Activated CD4-positive, alpha-beta T cell treated with anti-CD3 and anti-CD28 coated beads for 48 hours (primary cell): ENCODE measurements at regions not wholly inside any gene's neighbourhood (a gene's known extent, or its start where the extent isn't known, plus 50 kb on each side); places are given as distances from the start of the nearest gene placed in this dataset.

Source experiments
- DNase-seq: peaks from one replicate; pipeline ENCODE4 v3.0.0-alpha.2; 2020

DNA sequence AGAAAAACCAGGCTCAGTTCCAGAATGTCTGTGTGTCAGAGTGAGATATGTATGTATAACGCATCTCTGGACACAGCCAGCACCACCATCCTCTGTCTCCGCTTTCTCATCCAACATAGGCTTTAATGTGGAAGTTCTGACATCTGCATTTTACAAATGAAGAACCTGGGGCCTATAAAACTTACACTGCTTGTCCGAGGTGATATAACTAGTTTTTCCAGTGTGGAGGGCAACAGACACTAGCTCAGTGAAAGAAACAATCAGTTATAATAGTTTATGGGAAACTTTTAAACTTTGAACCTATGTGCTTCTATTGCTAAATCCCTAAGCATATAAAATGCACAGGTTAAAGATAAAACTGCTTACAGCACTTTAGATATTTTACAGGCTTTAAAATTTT is 208.7 kb downstream of the CRPPA start:
- DNase-seq, result no peak

DNA sequence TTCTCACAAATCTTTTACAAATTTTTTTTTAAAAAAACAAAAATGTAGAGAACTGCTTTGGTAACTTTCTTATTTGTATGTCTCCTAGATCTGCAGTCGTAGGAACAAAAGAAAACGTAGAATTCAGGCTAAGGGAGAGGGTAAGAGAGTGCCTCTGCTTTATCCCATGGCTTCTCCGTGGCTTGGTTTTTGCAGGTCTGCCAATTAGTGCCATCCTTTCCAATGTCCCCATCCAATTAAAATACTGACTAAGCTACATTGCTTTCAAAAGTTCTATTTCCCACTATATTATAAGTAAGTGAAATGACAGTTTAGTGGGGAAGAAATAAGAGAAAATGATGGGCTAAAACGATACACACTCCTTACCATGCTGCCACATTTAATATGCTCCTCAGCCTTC is 209.3 kb downstream of the CRPPA start:
- no peak for DNase-seq

DNA sequence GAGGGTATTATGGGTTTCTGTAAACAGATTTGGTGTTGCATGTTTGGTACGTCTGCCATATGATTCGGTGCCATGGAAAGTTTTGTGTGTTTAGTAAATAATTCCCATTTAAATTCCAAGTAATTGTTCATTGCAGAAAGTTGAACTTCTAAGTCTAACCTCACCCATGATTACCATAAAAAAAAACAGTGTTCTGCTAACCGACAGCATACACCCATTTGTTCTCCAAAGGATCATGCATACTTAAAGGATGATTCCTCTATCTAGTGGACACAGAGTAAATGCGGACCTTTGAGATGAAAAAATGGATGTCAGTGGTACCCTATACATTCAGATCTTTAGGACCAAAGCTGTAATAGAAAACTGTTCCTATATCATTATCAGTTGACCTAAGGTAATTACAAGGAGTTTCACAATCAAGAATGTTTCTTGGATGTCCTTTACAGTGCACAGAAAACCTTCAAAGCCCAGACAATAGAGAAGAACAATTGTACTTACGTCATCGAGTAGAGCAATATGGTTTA is 209.9 kb downstream of the CRPPA start:
- no peak for DNase-seq

DNA sequence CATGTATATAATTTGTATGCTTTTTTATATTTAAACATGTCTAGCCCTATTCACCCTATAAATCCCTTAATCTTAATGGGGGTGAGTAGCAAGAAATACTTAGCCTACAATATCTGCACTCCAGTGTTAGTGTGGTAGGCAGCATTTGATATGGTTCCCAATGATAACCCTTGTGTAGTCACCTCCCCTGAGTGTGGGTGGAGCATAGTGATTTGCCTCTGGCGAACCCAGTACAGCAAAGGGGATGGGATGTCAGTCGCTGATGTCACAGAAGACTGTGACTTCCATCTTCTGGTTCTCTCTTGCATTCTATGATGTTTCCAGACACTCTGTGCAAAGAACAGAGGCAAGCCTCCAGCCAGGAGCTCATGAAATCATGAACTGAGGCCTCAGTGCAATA is 211.2 kb downstream of the CRPPA start:
- no peak for DNase-seq

DNA sequence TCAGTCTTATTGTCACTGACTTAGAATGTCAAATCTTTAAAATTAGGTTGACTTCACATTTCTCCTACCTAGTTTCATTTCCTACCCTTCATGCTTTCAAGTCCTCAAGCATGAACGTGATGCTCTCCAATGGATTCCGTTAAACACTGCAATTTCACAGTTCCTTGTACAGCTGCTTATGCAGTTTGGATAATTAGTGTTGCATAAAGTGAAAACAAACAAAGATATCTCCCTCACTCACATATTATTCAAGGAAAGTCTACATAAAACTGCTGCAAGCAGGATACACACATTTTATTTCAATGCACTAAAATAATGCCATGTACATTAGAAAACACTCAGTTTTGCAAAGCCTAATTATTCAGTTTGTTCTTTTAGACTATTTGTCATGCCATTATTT is 214.0 kb downstream of the CRPPA start:
- no peak for DNase-seq

DNA sequence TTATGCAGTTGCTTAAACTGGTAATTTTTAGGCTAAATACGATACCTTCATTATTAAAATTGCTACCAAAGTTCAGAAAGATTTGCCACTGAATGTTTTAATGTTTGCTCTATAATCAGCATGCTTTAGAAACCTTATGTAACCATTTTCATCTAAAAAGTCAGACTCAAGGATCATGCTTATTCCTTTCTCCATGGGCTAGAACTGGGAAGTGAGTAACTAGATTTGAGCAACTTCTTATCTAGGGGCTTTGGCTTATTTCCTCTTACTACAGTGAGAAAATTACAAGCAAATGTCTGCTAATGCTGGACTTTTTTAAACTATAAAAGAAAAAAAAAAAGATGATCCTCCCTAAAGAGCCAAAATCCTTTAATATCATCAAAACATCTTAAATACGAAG is 215.9 kb downstream of the CRPPA start:
- no peak for DNase-seq

DNA sequence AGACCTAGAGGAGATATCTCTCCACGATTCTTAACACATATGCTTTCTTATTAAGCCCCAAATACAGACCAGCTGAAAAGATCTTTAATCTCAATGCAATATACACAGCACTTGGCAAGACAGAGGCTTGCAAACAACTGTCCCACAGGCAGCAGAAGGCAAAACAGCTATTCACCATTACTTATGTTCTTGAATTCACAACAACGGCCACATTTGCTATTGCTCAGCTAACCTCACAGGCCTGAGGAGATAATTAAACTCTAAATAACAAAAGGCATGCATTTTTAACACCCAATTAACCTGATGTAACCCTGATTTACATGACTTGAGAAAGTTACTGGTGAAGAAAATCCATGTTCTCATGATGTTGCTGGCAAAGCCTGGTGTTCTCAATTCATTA is 216.4 kb downstream of the CRPPA start:
- no peak for DNase-seq

DNA sequence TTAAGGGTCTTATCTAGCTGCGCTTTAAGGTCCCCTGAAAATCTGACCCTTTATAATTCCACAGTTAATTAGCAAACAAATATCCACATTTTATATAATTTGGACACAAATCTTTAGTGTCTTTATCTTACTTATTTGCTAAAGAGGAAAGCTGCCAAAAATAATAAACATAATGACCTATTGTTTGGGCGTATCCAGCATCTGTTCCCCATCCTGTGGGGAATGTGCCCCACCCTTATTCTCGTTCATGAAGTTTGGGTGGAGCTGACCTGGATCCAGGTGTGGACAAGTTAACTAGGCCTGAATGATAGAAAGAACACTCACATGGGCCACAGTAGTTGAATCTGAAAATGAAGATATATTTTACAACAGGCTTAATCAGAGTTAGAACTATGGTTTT is 218.3 kb downstream of the CRPPA start:
- DNase-seq, result no peak

DNA sequence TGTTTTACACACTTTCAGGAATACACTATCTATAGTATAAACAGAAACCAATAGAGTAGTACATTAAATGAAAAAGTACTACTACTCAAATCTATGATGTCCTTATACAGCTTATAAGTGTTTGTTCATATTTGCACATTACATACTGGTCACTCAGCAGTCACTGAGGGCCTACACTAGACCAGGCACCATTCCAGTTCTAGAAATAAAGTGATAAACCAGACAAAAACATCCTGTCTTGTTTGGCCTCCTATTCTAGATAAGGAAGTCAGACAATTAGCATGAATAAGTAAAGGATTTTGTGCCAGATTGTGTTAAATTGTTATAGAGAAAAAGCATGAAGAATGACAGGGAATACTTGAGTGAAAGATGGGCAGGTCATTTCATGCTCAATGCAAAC is 219.0 kb downstream of the CRPPA start:
- no peak for DNase-seq

DNA sequence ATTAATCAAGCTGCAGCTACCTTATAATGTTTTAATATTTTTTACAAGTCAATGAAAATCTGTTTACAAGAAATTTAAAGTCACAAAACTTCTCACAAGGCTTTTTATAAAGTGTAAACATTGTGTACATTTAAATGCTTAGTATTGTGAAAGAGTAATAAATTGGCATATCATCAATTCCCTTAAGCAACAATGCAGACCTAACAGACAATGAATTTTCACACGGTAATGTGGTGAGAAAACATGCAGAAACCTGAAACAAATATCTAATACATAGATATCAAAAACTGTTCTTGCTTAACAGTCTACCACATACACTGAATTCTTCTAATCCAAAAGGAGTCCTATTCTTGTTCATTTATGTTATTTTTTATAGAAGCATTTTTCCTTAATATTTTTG is 220.7 kb downstream of the CRPPA start:
- no peak for DNase-seq

DNA sequence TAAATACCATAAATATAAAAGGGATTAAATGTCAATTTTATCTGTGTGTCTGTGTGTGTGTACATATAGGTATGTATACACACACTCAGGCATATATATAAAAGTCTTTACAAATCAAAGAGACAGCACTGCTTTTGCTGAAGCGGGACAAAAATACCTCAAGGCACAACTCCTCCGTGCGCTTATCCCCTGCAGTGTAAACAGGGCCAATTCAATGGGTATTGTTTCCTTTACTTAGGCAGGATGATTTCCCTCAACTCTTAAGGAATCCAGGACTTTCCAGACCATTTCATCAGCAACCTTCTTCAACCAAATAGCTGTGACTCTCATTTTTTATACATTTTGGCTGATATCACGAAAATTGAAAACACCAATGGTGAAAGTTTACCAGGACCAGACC is 227.7 kb downstream of the CRPPA start:
- DNase-seq, result no peak

DNA sequence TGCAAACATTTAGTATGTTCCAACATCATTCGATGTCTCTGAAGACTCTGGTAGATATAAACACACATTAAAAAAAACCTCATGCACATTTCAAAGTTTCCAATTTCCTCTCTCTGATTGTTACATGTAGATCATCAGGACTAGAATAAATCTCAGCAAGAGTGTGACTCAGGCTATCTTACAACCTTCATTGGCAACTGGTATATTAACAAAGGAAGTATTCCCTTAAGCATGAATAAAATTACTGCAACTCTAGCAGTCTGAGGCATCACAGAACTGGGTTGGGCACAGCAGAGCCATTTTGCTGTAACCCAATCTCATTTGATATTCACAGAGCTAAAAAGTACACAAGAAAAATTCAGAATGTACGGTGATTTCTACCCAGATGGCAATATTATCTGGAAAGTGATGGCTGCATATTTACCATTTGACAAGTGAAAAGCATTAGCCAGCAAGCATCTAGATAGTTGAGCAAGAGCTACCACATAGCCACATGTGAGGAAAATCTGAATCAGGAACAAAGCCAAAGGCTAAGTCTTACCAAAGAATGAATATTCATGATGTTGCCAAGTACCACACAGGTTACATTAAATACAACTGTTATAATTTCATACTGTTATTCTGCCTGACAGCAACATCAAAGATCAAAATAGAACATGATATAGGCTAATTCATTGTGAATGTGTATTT is 232.2 kb downstream of the CRPPA start:
- no peak for DNase-seq

DNA sequence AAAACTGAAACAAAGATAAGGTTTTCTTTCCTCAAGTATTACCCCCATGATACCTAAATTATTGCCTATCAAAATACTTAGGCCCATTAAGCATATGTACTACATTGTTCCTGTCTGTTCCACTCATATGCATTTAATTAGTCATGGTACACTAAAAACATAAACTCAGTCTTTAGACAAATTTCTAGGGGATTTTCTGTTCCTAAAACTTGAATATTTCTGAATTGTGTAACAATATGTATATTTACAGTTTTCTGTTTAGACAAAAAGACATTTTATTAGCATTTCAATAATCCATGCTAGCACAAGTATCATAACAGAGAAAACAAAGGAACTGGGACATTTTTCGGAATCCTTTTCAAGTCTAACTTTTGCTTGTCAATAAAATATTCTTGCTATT is 234.2 kb downstream of the CRPPA start:
- DNase-seq, result no peak

DNA sequence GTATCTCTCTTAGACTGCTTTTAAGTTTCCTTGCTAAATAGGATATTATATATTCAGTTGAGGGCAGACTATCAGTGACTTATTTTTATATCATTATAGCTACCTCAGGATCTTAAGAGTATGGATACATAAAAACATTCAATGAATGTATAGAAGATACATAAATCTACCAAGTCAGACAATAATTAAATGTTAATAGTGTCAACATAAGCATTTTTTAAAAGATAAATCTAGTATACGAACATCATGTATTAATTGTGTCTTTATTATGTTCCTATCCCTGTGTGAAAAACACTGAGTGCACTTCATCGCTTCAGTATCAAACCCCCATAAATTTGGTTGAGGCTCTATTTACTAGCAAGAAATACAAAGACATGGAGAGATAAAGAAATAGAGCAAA is 242.8 kb downstream of the CRPPA start:
- DNase-seq, result no peak

DNA sequence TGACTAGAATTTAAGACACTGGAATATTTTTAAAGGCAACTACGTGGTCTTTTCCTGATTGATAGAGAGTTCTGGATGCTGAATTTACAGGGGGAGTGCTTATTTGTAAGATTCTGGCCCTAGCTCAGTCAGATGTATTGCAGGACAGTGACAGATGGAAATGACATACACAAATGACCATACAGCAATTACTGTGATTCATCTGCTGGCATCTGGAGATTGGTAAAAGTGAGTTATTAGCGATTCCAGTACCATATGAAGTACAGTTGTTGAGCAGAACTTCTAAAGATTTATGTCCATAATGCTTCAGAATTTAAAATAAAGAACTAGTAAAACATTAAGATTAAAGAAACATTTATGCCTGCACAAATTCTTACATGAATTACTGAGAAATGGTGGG is 243.2 kb downstream of the CRPPA start:
- DNase-seq, result no peak

DNA sequence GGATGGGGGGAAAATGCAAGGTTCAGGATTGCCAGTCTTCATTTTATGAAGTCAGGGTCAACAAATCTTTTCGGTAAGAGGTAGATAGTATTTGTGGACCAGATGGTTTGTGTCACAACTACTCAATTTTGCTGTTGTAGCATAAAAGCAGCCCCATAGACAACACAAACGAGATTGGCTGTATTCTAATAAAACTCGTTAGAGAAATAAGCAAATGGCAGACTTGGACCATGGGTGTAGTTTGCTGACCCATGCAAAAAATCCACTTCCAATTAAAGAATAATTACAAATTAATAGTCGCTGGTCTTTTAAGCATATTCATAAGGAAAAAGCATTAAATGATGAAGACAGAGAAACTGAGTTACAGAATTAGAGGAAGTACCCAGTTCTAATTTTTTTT is 247.1 kb downstream of the CRPPA start:
- no peak for DNase-seq

DNA sequence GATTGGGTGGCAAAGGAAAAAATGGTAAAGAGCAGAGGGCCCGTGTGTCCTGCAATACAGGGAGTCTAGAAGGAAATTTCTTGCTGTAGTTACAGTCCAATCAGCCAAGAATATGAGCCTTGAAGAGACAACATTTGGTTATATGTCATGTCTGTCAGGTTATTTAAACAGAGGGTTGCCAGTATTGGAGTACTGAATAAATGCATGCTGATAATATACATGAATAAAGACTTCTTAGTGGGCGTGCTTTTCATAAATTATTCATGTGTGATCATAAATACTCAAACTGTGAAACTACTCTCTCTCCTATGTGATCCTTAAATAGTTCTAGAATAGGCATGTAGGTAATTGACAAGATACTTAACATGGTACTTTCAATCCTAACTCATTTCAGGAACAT is 249.0 kb downstream of the CRPPA start:
- DNase-seq, result no peak

DNA sequence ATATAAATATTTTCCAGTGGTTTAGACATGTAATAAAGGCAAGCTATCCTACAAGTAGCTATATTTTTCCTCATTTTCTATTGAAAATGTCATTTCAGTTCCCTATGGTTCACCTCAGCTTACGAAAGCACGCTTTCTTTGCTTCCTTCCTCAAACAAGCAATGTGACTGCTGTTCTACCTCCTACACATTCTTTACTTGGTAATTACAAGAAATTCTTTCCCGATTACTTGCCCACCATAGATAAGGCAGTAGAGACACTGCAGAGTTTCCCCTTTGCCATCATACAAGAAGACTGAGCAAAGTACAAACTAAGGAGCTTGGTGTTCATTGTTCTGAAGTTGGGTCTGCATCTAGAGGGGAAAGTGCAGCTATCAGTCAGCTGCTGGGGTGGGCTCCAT is 249.4 kb downstream of the CRPPA start:
- no peak for DNase-seq

DNA sequence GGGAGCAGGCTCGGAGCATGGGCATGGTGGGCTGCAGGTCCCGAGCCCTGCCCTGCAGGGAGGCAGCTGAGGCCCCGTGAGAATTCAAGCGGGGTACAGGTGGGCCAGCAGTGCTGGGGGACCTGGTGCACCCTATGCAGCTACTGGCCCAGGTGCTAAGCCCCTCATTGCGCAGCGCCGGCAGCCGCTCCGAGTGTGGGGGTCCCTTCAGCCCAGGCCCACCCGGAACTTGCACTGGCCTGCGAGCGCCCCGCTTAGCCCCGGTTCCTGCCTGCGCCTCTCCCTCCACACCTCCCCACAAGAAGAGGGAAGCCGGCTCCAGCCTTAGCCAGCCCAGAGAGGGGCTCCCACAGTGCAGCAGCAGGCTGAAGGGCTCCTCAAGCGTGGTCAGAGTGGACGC is 250.7 kb downstream of the CRPPA start:
- DNase-seq, result no peak

DNA sequence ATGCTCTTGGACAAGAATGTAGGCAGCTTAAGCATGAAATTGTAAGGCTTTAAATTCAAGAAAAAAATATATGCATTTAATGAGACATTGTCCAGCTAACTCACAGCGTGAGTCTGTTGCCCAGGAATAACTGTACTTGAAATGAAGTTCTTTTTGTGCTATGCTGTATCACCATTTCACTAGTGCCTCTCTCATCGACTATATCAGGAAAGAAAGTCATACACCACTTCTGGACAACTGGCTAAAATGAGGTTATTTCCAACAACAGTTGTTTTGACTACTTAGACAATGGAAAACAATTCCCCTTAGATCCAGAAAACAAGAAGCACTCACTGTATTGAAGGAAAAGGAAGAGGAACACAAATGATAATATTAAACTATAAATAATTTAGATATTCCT is 251.8 kb downstream of the CRPPA start:
- DNase-seq, result no peak

DNA sequence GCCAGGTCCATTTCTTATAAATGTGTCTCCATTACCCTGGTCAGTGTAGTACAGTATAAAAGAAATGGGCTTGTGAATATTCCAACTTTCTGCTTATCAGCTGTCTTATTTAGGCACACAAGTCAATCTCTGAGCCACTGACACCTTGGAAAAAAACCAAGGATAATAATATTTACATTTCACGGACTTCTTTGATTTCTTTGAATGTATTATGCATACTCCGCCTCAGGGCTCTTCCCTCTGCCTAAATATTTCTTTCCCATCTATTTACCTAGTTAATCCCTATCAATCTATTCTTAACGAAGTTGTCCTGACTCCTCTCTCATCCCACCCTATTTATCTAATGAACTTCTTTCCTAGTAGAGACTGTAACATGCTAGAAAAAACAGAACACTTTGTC is 253.8 kb downstream of the CRPPA start:
- no peak for DNase-seq

DNA sequence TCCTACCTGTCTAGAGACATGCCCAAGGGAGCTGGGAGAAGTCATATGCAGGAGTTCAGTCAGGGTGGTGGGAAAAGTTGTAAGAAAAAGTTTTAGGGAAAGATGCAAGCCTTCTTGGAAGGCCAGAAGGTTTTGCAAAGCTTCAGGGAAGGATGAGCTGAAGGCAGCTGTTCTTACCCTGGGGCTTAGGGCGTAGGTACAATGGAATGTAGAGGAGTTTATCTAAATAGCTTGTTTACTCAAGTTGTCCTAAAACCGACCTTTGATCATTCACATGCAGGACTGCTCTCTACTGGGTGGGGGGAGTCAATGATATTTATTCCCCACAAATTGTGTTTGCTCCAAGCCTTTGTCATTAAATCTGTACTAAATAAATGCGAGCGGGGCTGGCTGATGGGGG is 277.0 kb downstream of the CRPPA start:
- DNase-seq, result no peak

DNA sequence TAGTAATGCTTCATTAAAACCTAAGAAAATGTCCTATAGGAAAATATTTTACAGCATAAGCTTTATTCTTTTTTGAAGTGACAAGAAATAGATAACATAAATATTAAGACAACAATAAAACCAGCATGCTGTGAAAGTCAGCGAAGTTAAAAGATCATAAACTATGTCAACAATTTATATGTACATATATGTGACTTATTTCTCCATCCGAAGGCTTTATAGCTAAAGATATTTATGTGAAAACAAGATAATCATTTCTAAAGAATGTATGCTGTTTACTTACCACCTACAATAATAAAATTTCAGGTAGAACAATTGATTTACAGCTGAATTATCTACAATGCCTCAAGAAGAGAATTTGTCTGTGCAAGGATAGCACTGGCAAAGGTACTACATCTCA is 283.4 kb downstream of the CRPPA start:
- no peak for DNase-seq

DNA sequence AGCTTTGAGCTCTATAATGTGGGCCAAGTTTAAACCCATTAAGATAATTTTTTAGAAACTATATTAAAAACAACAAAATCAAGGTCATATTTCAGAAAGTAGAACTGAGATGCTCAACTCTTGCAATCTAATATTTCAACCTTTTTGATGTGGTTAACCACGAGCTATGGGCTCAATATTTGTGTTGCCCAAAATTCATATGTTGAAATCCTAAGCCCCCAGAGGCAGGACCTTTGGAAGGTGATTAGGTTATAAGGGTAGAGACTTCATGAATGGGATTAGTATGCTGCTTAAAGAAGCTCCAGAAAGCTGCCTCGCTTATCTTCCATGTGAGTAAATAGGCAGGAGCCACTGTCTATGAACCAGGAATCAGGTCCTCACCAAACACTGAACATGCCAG is 284.4 kb downstream of the CRPPA start:
- no peak for DNase-seq

DNA sequence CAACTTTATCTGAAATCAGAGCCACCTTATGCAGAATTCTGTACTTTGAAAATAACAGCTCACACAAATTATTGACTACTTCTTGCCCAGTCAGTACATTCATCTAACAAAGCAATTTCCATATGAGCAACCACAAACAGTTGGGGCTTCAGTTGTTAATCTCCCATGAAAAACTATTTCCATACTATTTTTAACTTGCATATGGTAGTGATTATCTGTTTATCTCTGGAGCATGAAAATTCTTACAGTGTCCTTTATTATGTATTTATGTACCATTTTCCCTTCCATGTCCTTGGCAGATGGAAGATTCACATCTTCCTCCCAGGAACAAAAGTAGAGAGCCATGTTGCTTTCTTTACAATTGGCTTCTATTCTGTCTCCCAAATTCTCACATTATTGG is 285.7 kb downstream of the CRPPA start:
- DNase-seq, result no peak
